H9 (cell line): ENCODE measurements at regions not wholly inside any gene's neighbourhood (a gene's known extent, or its start where the extent isn't known, plus 50 kb on each side); places are given as distances from the start of the nearest gene placed in this dataset.

Source experiments
- DNase-seq: peaks from one replicate; pipeline ENCODE4 v3.0.0-alpha.2; 2017
- H2AFZ ChIP-seq: one replicate; pipeline ENCODE4 v1.6.1; 2013; ENCODE audit warnings: mild to moderate bottlenecking, low read length, control low read depth, moderate library complexity
- H2AK5ac ChIP-seq: 2 replicates; pipeline ENCODE4 v1.6.1; 2013; ENCODE audit warnings: low read length, control low read depth, mixed read lengths; ENCODE audit not compliant: insufficient read length
- H2BK120ac ChIP-seq: one replicate; pipeline ENCODE4 v1.6.1; 2013; ENCODE audit warnings: low read depth, mild to moderate bottlenecking, low read length, control low read depth, inconsistent platforms; ENCODE audit not compliant: poor library complexity, severe bottlenecking
- H2BK12ac ChIP-seq: 2 replicates; pipeline ENCODE4 v1.6.1; 2013; ENCODE audit warnings: low read length, control low read depth, mixed read lengths, low read depth; ENCODE audit not compliant: insufficient read length
- H2BK15ac ChIP-seq: 2 replicates; pipeline ENCODE4 v1.6.1; 2013; ENCODE audit warnings: low read depth, low read length, control low read depth
- H2BK20ac ChIP-seq: one replicate; pipeline ENCODE4 v1.6.1; 2013; ENCODE audit warnings: low read depth, mild to moderate bottlenecking, low read length, control low read depth, inconsistent platforms; ENCODE audit not compliant: poor library complexity, severe bottlenecking
- H2BK5ac ChIP-seq: 2 replicates; pipeline ENCODE4 v1.6.1; 2013; ENCODE audit warnings: low read length, control low read depth, mixed read lengths; ENCODE audit not compliant: insufficient read length
- H3K14ac ChIP-seq: 2 replicates; pipeline ENCODE4 v1.6.1; 2013; ENCODE audit warnings: low read length, control low read depth; ENCODE audit not compliant: insufficient read depth
- H3K18ac ChIP-seq: 2 replicates; pipeline ENCODE4 v1.6.1; 2013; ENCODE audit warnings: low read depth, mild to moderate bottlenecking, mixed read lengths, low read length, control low read depth; ENCODE audit not compliant: insufficient read length
- H3K23ac ChIP-seq: 2 replicates; pipeline ENCODE4 v1.6.1; 2013; ENCODE audit warnings: low read length, control low read depth, mixed read lengths, low read depth; ENCODE audit not compliant: insufficient read length
- H3K23me2 ChIP-seq: 2 replicates; pipeline ENCODE4 v1.6.1; 2013; ENCODE audit warnings: low read depth, mild to moderate bottlenecking, mixed read lengths, low read length, control low read depth; ENCODE audit not compliant: insufficient read length, poor library complexity, severe bottlenecking
- H3K27ac ChIP-seq: 2 replicates; pipeline ENCODE4 v1.5.1; 2013; ENCODE audit warnings: low read length, control low read depth, mixed read lengths, low read depth; ENCODE audit not compliant: insufficient read length
- H3K27me3 ChIP-seq: 2 replicates; pipeline ENCODE4 v1.6.1; 2013; ENCODE audit warnings: low read length, control low read depth, inconsistent platforms; ENCODE audit not compliant: insufficient read depth
- H3K4ac ChIP-seq: 2 replicates; pipeline ENCODE4 v1.6.1; 2013; ENCODE audit warnings: low read depth, mild to moderate bottlenecking, control low read depth, inconsistent platforms, low read length, moderate library complexity
- H3K4me1 ChIP-seq: 2 replicates; pipeline ENCODE4 v1.6.1; 2013; ENCODE audit warnings: low read length, control low read depth, inconsistent platforms; ENCODE audit not compliant: insufficient read depth
- H3K4me2 ChIP-seq: 2 replicates; pipeline ENCODE4 v1.6.1; 2013; ENCODE audit warnings: low read length, control low read depth, mixed read lengths; ENCODE audit not compliant: insufficient read length, insufficient read depth
- H3K56ac ChIP-seq: 2 replicates; pipeline ENCODE4 v1.6.1; 2013; ENCODE audit warnings: low read depth, mild to moderate bottlenecking, mixed read lengths, low read length, control low read depth; ENCODE audit not compliant: insufficient read length
- H3K79me1 ChIP-seq: 2 replicates; pipeline ENCODE4 v1.6.1; 2013; ENCODE audit warnings: low read depth, mild to moderate bottlenecking, moderate library complexity, low read length, control low read depth, inconsistent platforms; ENCODE audit not compliant: insufficient read depth, poor library complexity, severe bottlenecking
- H3K79me2 ChIP-seq: 2 replicates; pipeline ENCODE4 v1.6.1; 2013; ENCODE audit warnings: low read length, control low read depth, inconsistent platforms; ENCODE audit not compliant: insufficient read depth
- H3K9ac ChIP-seq: 2 replicates; pipeline ENCODE4 v1.6.1; 2013; ENCODE audit warnings: low read length, control low read depth, mixed read lengths; ENCODE audit not compliant: insufficient read length; ENCODE audit errors: extremely low read depth
- H3K9me3 ChIP-seq: one replicate; pipeline ENCODE4 v1.6.1; 2013; ENCODE audit warnings: low read depth, low read length, inconsistent platforms; ENCODE audit not compliant: control insufficient read depth
- H3T11ph ChIP-seq: one replicate; pipeline ENCODE4 v1.6.1; 2013; ENCODE audit warnings: mild to moderate bottlenecking, low read length, control low read depth, inconsistent platforms
- H4K20me1 ChIP-seq: one replicate; pipeline ENCODE4 v1.6.1; 2013; ENCODE audit not compliant: control insufficient read depth, insufficient read length, insufficient read depth
- H4K5ac ChIP-seq: 2 replicates; pipeline ENCODE4 v1.6.1; 2013; ENCODE audit warnings: low read depth, mild to moderate bottlenecking, mixed read lengths, low read length, control low read depth; ENCODE audit not compliant: insufficient read length
- H4K8ac ChIP-seq: replicated peaks from 2 replicates; pipeline ENCODE4 v1.6.1; 2013; ENCODE audit warnings: low read length, control low read depth, mixed read lengths, low read depth; ENCODE audit not compliant: insufficient read length
- H4K91ac ChIP-seq: 2 replicates; pipeline ENCODE4 v1.6.1; 2013; ENCODE audit warnings: low read depth, mild to moderate bottlenecking, moderate library complexity, mixed read lengths, low read length, control low read depth; ENCODE audit not compliant: insufficient read length
- H3K27ac Mint-ChIP-seq, 3 experiments: 2 replicates in 2 of 3; 3 replicates in 1 of 3; pipeline ENCODE4 v1.8.0; 2020 to 2021; ENCODE audit warnings: mixed read lengths in 3 of 3, mild to moderate bottlenecking in 1 of 3, moderate library complexity in 1 of 3
- H3K27me3 Mint-ChIP-seq: 2 replicates; pipeline ENCODE4 v1.8.0; 2021; ENCODE audit warnings: low read depth, mild to moderate bottlenecking, moderate library complexity, mixed read lengths
- H3K36me3 Mint-ChIP-seq, 3 experiments: 2 replicates in 2 of 3; 3 replicates in 1 of 3; pipeline ENCODE4 v1.8.0; 2020 to 2021; ENCODE audit warnings: low read depth in 3 of 3, mixed read lengths in 3 of 3; ENCODE audit not compliant: insufficient read depth in 1 of 3
- H3K4me1 Mint-ChIP-seq, 2 experiments: 2 replicates each; pipeline ENCODE4 v1.8.0; 2020; ENCODE audit warnings: mixed read lengths in 2 of 2
- H3K4me3 Mint-ChIP-seq, 2 experiments: 2 replicates in 1 of 2; 3 replicates in 1 of 2; pipeline ENCODE4 v1.8.0; 2020 to 2021; ENCODE audit warnings: mild to moderate bottlenecking in 2 of 2, mixed read lengths in 2 of 2, moderate library complexity in 1 of 2
- H3K9me3 Mint-ChIP-seq, 2 experiments: 2 replicates in 1 of 2; 3 replicates in 1 of 2; pipeline ENCODE4 v1.8.0; 2020; ENCODE audit warnings: mild to moderate bottlenecking in 2 of 2, mixed read lengths in 2 of 2, moderate library complexity in 1 of 2
- CTCF ChIP-seq: fragments of 200-600 bp; sonication (generic); conservative IDR thresholded peaks from 3 replicates; pipeline ENCODE4 v1.8.0; 2021; ENCODE audit warnings: antibody characterized with exemption, mild to moderate bottlenecking
- WGBS: extraction: QIAGEN DNeasy Blood & Tissue Kit; methylation state at CpG from one replicate; pipeline ENCODE4 v1.1.7; 2013; ENCODE audit warnings: missing lambda C conversion rate, low lambda C conversion rate, mixed read lengths; ENCODE audit not compliant: insufficient read length; ENCODE audit errors: extremely low coverage; 5-methylcytosine and 5-hydroxymethylcytosine counted together

GRCh38 chr22:48050836-48051235 lies 1288.4 kb downstream of the TBC1D22A start:
- H2BK15ac ChIP-seq = no peak overlapping the region
- H3K18ac ChIP-seq = no peak overlapping the region
- no peak overlapping the region for H3K4me2 ChIP-seq
- no peaks in the 10 kb centered on the region for H3K4me1 ChIP-seq
- peaks cover 4% of the 10 kb centered on the region for H4K20me1 ChIP-seq
- H2BK120ac ChIP-seq = no peak overlapping the region
- no peak overlapping the region for H3K27ac ChIP-seq
- H2BK12ac ChIP-seq = no peak overlapping the region
- no CpG with 5 or more reads among the region's 7 CpGs for WGBS
- H3K27me3 ChIP-seq = no peaks in the 10 kb centered on the region
- H2AFZ ChIP-seq = no peak overlapping the region
- H4K8ac ChIP-seq = no peak overlapping the region
- TF ChIP-seq CTCF = no peak
- H3K4ac ChIP-seq = no peak overlapping the region
- no peaks in the 10 kb centered on the region for H3K9me3 ChIP-seq
- H2BK20ac ChIP-seq = no peak overlapping the region
- no peaks in the 10 kb centered on the region for H3K4me1 Mint-ChIP-seq
- no peak overlapping the region for H2BK5ac ChIP-seq
- no peak overlapping the region for H3T11ph ChIP-seq
- H3K9ac ChIP-seq = no peak overlapping the region
- peaks cover 3% of the 10 kb centered on the region; the same call in 1 of the 2 replicates for H3K27me3 Mint-ChIP-seq
- no peak overlapping the region for H2AK5ac ChIP-seq
- no peak overlapping the region for H4K91ac ChIP-seq
- H4K5ac ChIP-seq = no peak overlapping the region
- H3K56ac ChIP-seq = no peak overlapping the region
- no peaks in the 10 kb centered on the region; a peak in 1 of 7 replicates for H3K36me3 Mint-ChIP-seq
- H3K79me1 ChIP-seq = no peaks in the 10 kb centered on the region
- no peak for DNase-seq
- H3K4me3 Mint-ChIP-seq = no peak overlapping the region
- H3K23ac ChIP-seq = no peak overlapping the region
- no peaks in the 10 kb centered on the region for H3K79me2 ChIP-seq
- H3K23me2 ChIP-seq = no peaks in the 10 kb centered on the region
- no peak overlapping the region; the same call in 1 of the 2 replicates for H3K14ac ChIP-seq
- H3K9me3 Mint-ChIP-seq = no peaks in the 10 kb centered on the region
- H3K27ac Mint-ChIP-seq = no peak overlapping the region; a peak in 1 of 7 replicates
